Stimulated activated naive CD8-positive, alpha-beta T cell treated with anti-CD3 and anti-CD28 coated beads, Interleukin-15, amount 100 ng/mL, for 72 hours (primary cell): ENCODE measurements at regions not wholly inside any gene's neighbourhood (a gene's known extent, or its start where the extent isn't known, plus 50 kb on each side); places are given as distances from the start of the nearest gene placed in this dataset.

Experiments
- ATAC-seq: fragments of 150-1000 bp; cut with Tn5 transposase; 2 replicates; pipeline ENCODE4 v1.10.0; 2021; ENCODE audit warnings: mild to moderate bottlenecking, moderate library complexity
- DNase-seq, 2 donors: peaks; one replicate each; pipeline ENCODE4 v3.0.0; 2021 to 2022
- H3K27ac Mint-ChIP-seq, 2 donors: one replicate each; pipeline ENCODE4 v1.8.0; 2022; ENCODE audit warnings: mild to moderate bottlenecking in 2 of 2, mixed read lengths in 2 of 2, moderate library complexity in 2 of 2
- H3K27me3 Mint-ChIP-seq: one replicate; pipeline ENCODE4 v1.8.0; 2022; ENCODE audit warnings: mixed read lengths
- H3K4me1 Mint-ChIP-seq: one replicate; pipeline ENCODE4 v1.8.0; 2022; ENCODE audit warnings: mild to moderate bottlenecking, mixed read lengths
- H3K4me3 Mint-ChIP-seq, 2 donors: one replicate each; pipeline ENCODE4 v1.8.0; 2022; ENCODE audit warnings: mild to moderate bottlenecking in 2 of 2, mixed read lengths in 2 of 2, moderate library complexity in 1 of 2
- H3K9me3 Mint-ChIP-seq, 2 donors: one replicate each; pipeline ENCODE4 v1.8.0; 2022; ENCODE audit warnings: mixed read lengths in 2 of 2

DNA sequence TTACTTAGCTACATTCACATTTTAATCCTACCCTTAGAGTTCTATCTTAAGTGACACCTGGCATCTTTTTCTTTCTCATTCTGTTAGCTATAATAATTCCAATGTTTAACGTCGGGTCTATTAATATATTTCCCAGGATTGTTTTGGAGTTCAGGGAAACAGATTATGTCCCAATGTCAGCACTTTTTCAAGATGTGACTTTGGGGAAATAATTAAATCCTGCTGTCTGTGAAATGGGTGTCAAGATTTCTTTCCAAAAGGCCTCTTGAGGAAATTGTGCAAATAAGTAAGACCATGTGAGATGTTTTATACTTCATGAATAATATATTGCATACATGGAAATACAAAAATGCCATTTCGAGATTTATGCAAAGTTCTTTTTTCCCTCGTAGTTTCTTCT, 887.6 kb upstream of the SEL1L start:
- no peak for ATAC-seq
- DNase-seq, result no peak
- Mint-ChIP-seq H3K27ac (no peak overlapping the region), H3K4me1 (no peaks in the 10 kb centered on the region), H3K27me3 (no peaks in the 10 kb centered on the region), H3K9me3 (peaks cover 13 to 38% of the 10 kb centered on the region in 2 donors), H3K4me3 (no peak overlapping the region)

DNA sequence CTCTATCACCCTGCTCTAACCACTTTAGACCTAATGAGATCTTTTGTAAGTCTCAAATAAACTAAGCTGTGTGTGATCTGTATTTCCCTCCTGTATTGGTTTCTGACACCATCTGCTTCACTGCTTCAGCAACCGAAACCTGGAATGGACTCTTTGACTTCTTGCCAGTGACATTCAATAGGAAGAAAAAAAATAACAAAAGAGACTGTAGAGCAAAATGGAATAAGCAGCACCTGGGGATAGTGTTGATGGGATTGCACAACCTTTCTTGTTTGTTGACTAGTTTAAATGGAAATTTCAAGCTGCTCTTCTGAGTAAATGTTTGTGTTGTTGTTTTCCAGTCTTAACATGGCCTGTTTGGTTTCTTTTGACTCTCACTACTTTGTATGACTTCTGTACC, 888.6 kb upstream of the SEL1L start:
- no peaks in the 10 kb centered on the region for H3K27me3 Mint-ChIP-seq
- no peak overlapping the region for H3K27ac Mint-ChIP-seq
- no peak for DNase-seq
- ATAC-seq, result no peak
- no peaks in the 10 kb centered on the region for H3K4me1 Mint-ChIP-seq
- no peak overlapping the region for H3K4me3 Mint-ChIP-seq
- H3K9me3 Mint-ChIP-seq, result peaks cover 12 to 32% of the 10 kb centered on the region in 2 donors

DNA sequence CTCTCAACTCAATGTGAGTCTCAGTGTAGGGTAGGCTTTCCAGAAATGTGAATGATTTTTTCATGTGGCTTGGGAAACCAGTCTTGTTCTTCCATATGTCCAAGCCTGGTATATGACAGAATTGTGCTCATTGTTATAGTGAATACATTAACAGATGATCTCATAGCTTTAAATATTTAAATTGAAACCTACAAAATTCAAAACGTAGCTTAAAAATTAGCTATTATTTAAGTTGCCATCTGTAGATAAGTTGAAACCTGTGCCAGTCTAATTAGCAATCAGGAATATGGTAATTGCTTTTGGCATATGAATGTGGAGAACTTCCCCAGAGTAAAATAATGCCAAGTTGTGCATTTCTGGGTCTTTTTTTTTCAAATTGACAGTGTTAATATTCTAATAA, 891.6 kb upstream of the SEL1L start:
- Mint-ChIP-seq H3K9me3 (peaks cover 13 to 27% of the 10 kb centered on the region in 2 donors), H3K4me1 (no peaks in the 10 kb centered on the region), H3K27ac (no peak overlapping the region), H3K27me3 (no peaks in the 10 kb centered on the region), H3K4me3 (no peak overlapping the region)
- no peak for DNase-seq
- no peak for ATAC-seq

DNA sequence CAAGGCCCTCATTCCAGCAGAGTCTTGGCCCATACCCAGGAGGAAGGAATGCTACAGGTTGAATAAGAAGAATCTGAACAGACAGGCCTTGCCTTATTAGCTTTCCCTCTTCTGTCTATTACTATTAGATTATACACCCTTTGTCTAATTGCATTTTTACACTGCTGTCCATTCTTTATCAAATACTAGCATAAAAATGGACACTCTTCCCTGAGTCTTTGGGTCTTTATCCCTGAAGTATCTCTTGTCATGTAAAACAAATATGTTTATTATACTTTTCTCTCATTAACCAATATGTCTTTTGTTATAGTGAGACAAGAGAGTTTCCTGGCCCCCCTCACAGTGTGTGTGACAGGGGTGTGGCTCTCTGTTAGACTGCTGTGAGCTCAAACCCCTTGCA, 897.4 kb upstream of the SEL1L start:
- Mint-ChIP-seq H3K4me3 (no peak overlapping the region), H3K27me3 (no peaks in the 10 kb centered on the region), H3K4me1 (no peaks in the 10 kb centered on the region), H3K9me3 (peaks cover 14 to 21% of the 10 kb centered on the region in 2 donors), H3K27ac (no peak overlapping the region)
- no peak for DNase-seq
- ATAC-seq, result no peak

DNA sequence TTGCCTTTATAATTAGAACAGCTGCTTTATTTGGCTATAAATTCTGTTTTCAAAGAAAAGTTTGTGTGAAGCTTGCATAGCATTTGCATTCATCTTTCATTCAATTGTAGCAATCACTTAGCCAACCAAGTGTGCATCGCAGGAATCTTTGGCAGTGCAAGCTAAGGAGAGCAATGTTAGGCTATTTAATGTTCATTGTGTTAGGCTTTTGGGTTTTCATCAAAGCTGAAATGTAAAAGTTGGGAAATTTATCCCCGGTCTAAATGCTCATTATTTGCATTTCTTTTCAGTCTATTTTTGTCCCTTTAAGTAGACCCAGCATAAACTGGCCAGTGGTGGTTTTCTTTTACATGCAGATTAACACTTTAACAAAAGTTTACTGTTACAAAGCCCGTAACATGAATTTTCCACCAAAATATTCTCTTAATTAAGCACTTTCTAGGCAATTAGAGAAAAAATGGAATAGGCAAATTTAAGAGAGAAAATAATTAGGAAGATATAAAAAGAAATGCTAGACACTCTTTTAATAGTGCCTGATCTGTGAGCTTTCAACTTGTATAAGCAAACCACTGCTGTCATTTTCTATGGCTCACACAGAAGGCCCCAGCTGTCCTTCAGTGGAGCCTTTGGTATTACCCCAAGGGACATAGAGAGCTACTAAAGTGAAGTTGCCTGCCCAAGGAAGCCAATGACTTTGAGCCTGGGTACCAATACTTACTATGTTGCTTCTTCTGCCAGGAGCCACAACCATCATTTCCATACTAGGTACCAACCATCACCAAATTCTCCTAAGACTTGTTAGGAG, 898.9 kb upstream of the SEL1L start:
- Mint-ChIP-seq H3K9me3 (peaks cover 14 to 21% of the 10 kb centered on the region in 2 donors), H3K4me1 (no peaks in the 10 kb centered on the region), H3K27ac (no peak overlapping the region), H3K27me3 (no peaks in the 10 kb centered on the region), H3K4me3 (no peak overlapping the region)
- DNase-seq, result no peak
- ATAC-seq, result no peak

DNA sequence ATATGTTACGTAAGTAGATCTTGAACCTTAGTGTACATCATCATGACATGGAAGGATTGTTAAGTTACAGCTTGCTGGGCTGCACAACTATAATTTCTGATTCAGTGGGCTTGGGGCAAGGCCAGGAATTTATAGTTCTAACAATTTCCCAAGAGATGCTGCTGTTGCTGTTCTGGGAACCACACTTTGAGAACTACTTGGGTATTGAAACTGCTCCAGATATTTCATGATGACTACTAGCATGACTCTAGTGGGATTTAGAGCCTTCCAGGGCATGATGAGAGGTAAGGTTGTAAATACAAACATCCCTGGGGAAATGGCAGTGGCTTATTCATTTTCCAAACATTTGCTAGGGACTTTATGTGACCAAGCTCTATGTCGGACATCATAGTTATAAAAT, 904.8 kb upstream of the SEL1L start:
- Mint-ChIP-seq H3K27ac (no peak overlapping the region), H3K27me3 (no peaks in the 10 kb centered on the region), H3K9me3 (peaks cover 24 to 27% of the 10 kb centered on the region in 2 donors), H3K4me3 (no peak overlapping the region), H3K4me1 (no peaks in the 10 kb centered on the region)
- ATAC-seq (no peak), DNase-seq (no peak)

DNA sequence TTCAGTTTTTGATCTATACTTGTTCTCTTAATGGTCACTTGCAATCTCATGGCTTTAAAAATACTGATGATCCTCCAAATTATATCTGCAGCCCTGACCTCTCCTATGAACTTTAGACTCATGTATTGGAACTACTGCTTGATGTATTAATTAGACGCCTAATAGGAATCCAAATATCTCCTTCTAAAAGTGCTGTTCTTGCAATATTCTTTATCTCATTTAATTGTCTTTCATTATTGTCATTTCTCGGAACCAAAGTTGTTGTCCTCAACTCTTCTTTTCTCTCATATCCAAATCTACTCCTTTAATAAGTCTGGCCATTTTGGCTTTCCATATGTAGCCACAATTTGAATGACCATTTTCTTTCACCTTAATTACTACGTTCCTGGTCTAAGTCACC, 907.6 kb upstream of the SEL1L start:
- no peak for ATAC-seq
- H3K4me1 Mint-ChIP-seq, result no peaks in the 10 kb centered on the region
- H3K9me3 Mint-ChIP-seq, result peaks cover 19 to 29% of the 10 kb centered on the region in 2 donors
- H3K4me3 Mint-ChIP-seq, result no peak overlapping the region
- H3K27ac Mint-ChIP-seq, result no peak overlapping the region
- no peaks in the 10 kb centered on the region for H3K27me3 Mint-ChIP-seq
- DNase-seq, result no peak

DNA sequence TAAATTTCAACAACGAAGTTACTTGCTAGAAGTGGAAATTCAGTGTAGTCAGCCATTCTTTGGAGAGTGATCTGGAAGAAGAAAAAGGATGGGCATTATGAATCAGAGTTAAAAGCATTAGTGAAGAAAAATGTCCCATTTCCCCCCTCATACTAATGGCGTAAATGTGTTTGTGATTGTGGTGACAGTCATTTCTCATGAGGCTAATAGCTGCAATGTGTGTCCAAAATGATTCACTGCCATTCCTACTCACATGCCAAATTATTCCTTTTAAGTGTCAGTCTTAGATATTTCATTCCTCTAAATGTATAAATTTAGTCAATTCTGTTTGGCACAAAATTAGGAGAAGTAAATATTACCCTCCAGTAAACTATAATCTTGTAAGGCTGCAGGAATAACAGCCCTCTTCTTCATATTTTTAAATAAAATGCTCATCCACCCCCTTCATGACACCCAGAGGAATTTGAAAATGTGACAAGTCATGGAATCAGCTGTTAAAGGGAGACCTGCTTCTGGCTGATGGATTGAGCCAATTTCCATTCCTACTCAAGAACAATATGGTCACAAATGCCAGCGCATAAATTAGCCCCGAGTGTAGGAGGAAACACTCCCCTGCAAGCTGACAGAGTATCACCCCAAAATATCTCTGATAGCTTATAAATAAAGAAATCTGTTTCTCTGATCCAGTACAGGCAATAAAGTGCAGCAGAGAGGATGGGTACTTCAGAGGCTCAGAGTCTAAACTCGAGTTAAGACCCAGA, 912.3 kb upstream of the SEL1L start:
- Mint-ChIP-seq H3K4me3 (no peak overlapping the region), H3K27me3 (no peaks in the 10 kb centered on the region), H3K4me1 (no peaks in the 10 kb centered on the region), H3K9me3 (peaks cover 15 to 22% of the 10 kb centered on the region in 2 donors), H3K27ac (no peak overlapping the region)
- ATAC-seq, result no peak
- no peak for DNase-seq

DNA sequence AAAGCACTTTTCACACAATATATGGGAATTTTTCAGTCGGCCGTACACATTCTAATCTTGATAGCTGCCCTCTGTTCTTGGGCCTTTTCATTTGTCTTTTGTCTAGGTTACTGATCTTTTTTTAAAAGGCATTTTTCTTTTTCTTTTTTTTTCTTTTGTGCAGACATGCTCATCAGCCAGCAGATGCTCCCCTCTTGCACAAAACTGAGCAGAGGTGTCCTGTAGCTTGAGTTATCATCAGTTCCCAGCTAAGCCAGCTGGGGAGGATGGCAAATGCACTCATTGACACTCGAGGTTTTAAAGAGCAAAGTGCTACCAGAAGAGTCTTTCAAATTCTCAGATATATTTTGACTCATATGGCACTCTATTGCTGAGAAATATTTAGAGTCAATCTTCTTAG, 913.9 kb upstream of the SEL1L start:
- Mint-ChIP-seq H3K27me3 (no peaks in the 10 kb centered on the region), H3K27ac (no peak overlapping the region), H3K4me1 (no peaks in the 10 kb centered on the region), H3K9me3 (peaks cover 8% of the 10 kb centered on the region in 2 donors), H3K4me3 (no peak overlapping the region)
- no peak for DNase-seq
- no peak for ATAC-seq

DNA sequence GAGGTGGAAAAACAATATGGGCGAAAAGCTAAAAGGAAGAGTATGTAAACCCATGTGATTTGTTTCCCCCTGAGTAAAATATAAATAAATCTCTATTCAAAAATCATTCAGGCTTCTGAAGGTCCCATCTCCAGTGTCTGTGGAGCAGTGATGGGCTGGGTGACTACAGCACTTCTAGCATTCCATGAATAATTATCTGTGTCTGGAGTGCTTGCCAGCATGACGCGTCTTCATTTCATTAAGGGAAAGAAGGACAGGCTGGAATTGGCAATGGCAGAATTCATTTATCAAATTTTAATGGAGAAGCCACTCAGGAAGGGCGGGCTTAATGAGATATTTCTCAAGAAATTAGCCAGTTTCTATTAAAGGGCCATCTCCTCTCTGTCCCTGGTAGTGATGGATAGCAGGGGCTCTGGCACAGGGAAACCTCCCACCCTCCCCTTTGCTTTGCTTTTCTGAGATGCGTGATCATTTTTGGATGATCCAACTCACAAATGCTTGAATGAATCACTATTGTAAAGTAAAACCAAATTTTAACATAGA, 916.3 kb upstream of the SEL1L start:
- Mint-ChIP-seq H3K27ac (no peak overlapping the region), H3K9me3 (peaks cover 6 to 8% of the 10 kb centered on the region in 2 donors), H3K27me3 (no peaks in the 10 kb centered on the region), H3K4me3 (no peak overlapping the region), H3K4me1 (no peaks in the 10 kb centered on the region)
- ATAC-seq, result no peak
- no peak for DNase-seq

DNA sequence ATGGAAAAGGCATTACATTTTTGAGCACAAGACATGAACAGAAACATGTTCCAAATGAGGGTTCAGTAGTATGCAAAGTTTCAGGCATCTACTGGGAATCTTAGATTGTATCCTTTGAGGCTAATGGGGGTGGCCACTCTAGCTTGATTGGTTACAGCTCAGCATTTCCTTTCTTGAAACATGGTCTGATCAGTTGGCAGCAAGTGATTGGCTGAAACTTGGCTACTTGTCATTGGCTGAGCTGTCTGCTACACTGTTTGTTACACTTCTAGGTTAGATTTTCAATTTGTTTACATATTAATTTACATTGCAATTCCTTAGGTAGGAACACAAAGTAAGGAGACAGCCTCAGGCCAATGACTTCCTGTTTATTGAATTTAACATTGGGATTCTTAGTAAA, 918.0 kb upstream of the SEL1L start:
- peaks cover 6 to 8% of the 10 kb centered on the region in 2 donors for H3K9me3 Mint-ChIP-seq
- ATAC-seq (no peak), DNase-seq (no peak)
- no peaks in the 10 kb centered on the region for H3K4me1 Mint-ChIP-seq
- H3K4me3 Mint-ChIP-seq, result no peak overlapping the region
- no peaks in the 10 kb centered on the region for H3K27me3 Mint-ChIP-seq
- peak overlapping the region in 1 of 2 donors; percentile 27 for H3K27ac Mint-ChIP-seq

DNA sequence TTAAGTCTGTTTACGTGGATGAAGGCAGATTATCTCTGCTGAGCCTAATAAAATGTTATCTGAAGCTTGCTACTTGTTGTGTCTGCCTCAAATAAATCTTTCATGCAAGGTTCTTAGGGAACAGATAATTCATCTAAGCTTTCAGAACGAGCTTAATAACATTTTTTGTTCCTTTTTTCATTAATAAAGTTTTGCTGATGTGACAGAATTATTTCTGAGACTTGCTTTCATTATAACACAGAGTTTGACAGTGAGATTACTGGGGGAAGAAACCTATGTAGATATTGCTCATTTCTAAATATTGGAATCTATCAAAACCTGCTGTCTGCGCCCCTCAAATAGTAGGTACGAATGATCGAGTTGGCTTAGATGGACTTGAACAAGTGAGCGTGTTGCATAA, 948.7 kb upstream of the SEL1L start:
- DNase-seq (no peak), ATAC-seq (no peak)
- Mint-ChIP-seq H3K27ac (no peak overlapping the region), H3K4me3 (no peak overlapping the region), H3K9me3 (no peaks in the 10 kb centered on the region), H3K27me3 (no peaks in the 10 kb centered on the region), H3K4me1 (no peaks in the 10 kb centered on the region)

DNA sequence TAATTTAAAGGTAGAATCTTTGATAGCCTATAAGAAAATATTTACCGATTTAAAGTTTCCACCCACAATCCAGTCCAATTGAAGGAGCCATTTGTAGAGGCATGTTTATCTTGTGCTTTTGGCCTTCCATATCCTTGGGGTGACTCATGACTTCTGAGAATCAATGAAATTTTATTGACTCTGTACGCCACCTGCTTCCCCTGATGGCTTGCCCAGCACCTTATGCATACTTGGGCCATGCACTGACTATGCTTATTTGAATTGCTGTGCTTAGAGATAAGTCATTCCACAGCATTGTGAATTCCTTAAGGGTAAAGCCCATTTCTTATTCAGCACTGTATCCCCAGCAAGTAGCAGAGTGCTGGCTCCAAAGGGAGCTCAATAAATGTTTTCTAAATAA, 954.8 kb upstream of the SEL1L start:
- Mint-ChIP-seq H3K9me3 (peaks cover 15% of the 10 kb centered on the region in 2 donors), H3K4me3 (no peak overlapping the region), H3K27ac (no peak overlapping the region), H3K27me3 (no peaks in the 10 kb centered on the region), H3K4me1 (no peaks in the 10 kb centered on the region)
- DNase-seq, result no peak
- ATAC-seq, result no peak

DNA sequence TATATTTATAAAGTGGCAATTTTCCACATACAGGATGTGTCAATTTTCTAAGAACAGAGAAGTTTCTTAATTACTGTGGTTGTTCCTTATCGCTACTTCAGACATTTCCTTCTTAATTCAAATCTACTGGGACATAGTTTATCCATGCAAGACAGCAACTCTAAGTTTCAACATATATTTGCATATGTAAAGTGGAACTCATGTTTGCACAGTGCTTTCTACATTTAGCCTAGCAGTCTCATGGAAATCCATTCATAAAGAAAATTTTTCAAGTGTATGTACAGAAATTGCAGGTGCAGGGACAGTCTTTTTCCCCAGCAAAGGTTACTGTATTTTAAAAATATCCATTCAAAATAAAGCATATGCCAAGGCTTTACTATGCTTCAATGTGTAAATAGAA, 956.7 kb upstream of the SEL1L start:
- H3K27me3 Mint-ChIP-seq, result no peaks in the 10 kb centered on the region
- DNase-seq (no peak), ATAC-seq (no peak)
- H3K4me3 Mint-ChIP-seq, result no peak overlapping the region
- no peak overlapping the region for H3K27ac Mint-ChIP-seq
- peaks cover 15 to 16% of the 10 kb centered on the region in 2 donors for H3K9me3 Mint-ChIP-seq
- H3K4me1 Mint-ChIP-seq, result no peaks in the 10 kb centered on the region

DNA sequence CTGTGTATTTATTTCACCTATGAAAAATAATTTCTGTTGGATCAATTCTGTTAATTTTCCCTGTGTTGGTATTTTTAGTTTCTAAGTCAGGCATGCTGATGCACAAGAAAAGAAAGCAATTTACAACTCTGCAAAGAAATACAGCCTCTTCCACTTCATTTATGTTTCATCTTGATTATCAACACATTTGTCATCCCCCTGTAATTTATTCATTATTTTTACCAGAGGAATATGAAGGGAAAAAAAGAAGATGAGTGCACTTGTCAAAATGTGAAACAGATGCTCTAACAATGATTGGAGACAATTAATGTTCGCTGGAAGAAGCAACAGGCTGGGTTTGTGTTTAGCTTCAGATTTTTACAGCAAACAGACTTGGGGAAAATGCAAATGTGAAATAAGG, 958.5 kb upstream of the SEL1L start:
- H3K27me3 Mint-ChIP-seq, result no peaks in the 10 kb centered on the region
- no peaks in the 10 kb centered on the region for H3K4me1 Mint-ChIP-seq
- no peak overlapping the region for H3K4me3 Mint-ChIP-seq
- H3K9me3 Mint-ChIP-seq, result peaks cover 15 to 16% of the 10 kb centered on the region in 2 donors
- DNase-seq (no peak), ATAC-seq (no peak)
- H3K27ac Mint-ChIP-seq, result no peak overlapping the region

DNA sequence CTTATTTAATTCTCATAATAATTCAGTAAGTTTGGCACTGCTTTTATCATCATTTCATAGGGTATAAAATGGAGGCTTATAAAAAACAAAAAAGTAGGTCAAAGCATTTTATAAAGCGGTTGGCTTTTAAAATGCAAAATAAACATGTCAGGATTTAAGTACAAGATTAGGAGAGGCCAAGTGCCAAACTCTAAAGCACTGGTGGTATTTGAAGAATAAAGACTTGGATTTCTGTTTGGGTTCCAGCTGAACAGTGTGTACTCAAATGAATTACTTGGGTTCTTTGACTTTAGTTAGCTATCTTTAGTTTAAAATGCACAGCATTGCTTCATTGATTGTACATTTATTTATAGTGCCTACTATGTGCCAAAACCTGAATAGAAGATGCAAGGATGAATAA, 966.6 kb upstream of the SEL1L start:
- no peaks in the 10 kb centered on the region for H3K27me3 Mint-ChIP-seq
- no peak overlapping the region for H3K27ac Mint-ChIP-seq
- no peak for ATAC-seq
- no peaks in the 10 kb centered on the region for H3K4me1 Mint-ChIP-seq
- no peak overlapping the region for H3K4me3 Mint-ChIP-seq
- DNase-seq, result no peak
- peaks cover 6 to 17% of the 10 kb centered on the region in 2 donors for H3K9me3 Mint-ChIP-seq
